Activated CD8-positive, alpha-beta T cell treated with anti-CD3 and anti-CD28 coated beads for 36 hours (primary cell): ENCODE measurements at regions not wholly inside any gene's neighbourhood (a gene's known extent, or its start where the extent isn't known, plus 50 kb on each side); places are given as distances from the start of the nearest gene placed in this dataset.

Source experiments
- ATAC-seq: fragments of 200-7000 bp; cut with Tn5 transposase; one replicate; pipeline ENCODE4 v1.10.0; 2021; ENCODE audit warnings: mild to moderate bottlenecking, moderate library complexity
- CTCF ChIA-PET: fragments of 350-600 bp; sonication (Branson Sonifier 250); formaldehyde crosslinking; loops from one replicate; lab custom pipeline; 2021; ENCODE audit warnings: antibody characterized with exemption; lab: Charles Lee
- POLR2A ChIA-PET: fragments of 350-600 bp; sonication (Branson Sonifier 250); formaldehyde crosslinking; loops from one replicate; lab custom pipeline; 2021; ENCODE audit warnings: antibody characterized with exemption; lab: Charles Lee
- DNase-seq: peaks from one replicate; pipeline ENCODE4 v3.0.0-alpha.2; 2020
- H3K27ac Mint-ChIP-seq: one replicate; pipeline ENCODE4 v1.8.0; 2021; ENCODE audit warnings: mild to moderate bottlenecking, mixed read lengths
- H3K27me3 Mint-ChIP-seq: one replicate; pipeline ENCODE4 v1.8.0; 2021; ENCODE audit warnings: mixed read lengths
- H3K36me3 Mint-ChIP-seq: one replicate; pipeline ENCODE4 v1.8.0; 2021; ENCODE audit warnings: low read depth, mixed read lengths
- H3K4me1 Mint-ChIP-seq: one replicate; pipeline ENCODE4 v1.8.0; 2021; ENCODE audit warnings: low read depth, mixed read lengths
- H3K4me3 Mint-ChIP-seq: one replicate; pipeline ENCODE4 v1.8.0; 2021; ENCODE audit warnings: mild to moderate bottlenecking, moderate library complexity, mixed read lengths
- H3K9me3 Mint-ChIP-seq: one replicate; pipeline ENCODE4 v1.8.0; 2021; ENCODE audit warnings: mixed read lengths
- CTCF ChIP-seq: fragments of 200-600 bp; IDR thresholded peaks from one replicate; pipeline ENCODE4 v1.8.0; 2022; ENCODE audit warnings: antibody characterized with exemption, mild to moderate bottlenecking
- intact Hi-C: fragments of 100-400 bp; cut with micrococcal nuclease; formaldehyde crosslinking; loops from one replicate; pipeline ENCODE4 v1.10.0; 2022

- H3K27ac Mint-ChIP-seq = no peak overlapping the region
- intact Hi-C loops = no loop called here
- peaks cover 9% of the 10 kb centered on the region for H3K9me3 Mint-ChIP-seq
- ChIA-PET POLR2A (no interaction called here), CTCF (no interaction called here)
- peaks cover 8% of the 10 kb centered on the region for H3K27me3 Mint-ChIP-seq
- H3K4me1 Mint-ChIP-seq = no peaks in the 10 kb centered on the region
- ATAC-seq = no peak
- no peak overlapping the region for H3K4me3 Mint-ChIP-seq
- TF ChIP-seq CTCF = no peak
- DNase-seq = no peak
- H3K36me3 Mint-ChIP-seq = no peaks in the 10 kb centered on the region
Measured at GRCh38 chr13:33479105-33479504, 193.6 kb upstream of the STARD13 start.

GRCh38 chr13:33480561-33480960 is 195.0 kb upstream of the STARD13 start:
- ChIA-PET CTCF (no interaction called here), POLR2A (no interaction called here)
- H3K36me3 Mint-ChIP-seq = no peaks in the 10 kb centered on the region
- H3K4me3 Mint-ChIP-seq = no peak overlapping the region
- DNase-seq (no peak), ATAC-seq (no peak)
- peaks cover 12% of the 10 kb centered on the region for H3K27me3 Mint-ChIP-seq
- peaks cover 16% of the 10 kb centered on the region for H3K9me3 Mint-ChIP-seq
- H3K27ac Mint-ChIP-seq = no peak overlapping the region
- no peaks in the 10 kb centered on the region for H3K4me1 Mint-ChIP-seq
- no peak for TF ChIP-seq CTCF
- intact Hi-C loops = no loop called here

- intact Hi-C loops = no loop called here
- Mint-ChIP-seq H3K27me3 (peaks cover 11% of the 10 kb centered on the region), H3K27ac (no peak overlapping the region), H3K9me3 (peaks cover 7% of the 10 kb centered on the region), H3K36me3 (no peaks in the 10 kb centered on the region), H3K4me1 (no peaks in the 10 kb centered on the region), H3K4me3 (no peak overlapping the region)
- no peak for TF ChIP-seq CTCF
- no peak for DNase-seq
- no peak for ATAC-seq
- POLR2A ChIA-PET = no interaction called here
- CTCF ChIA-PET = interaction anchor here (0.5 kb wide), 1 partner anchor 23 kb away, joined by 3 read pairs; no protein-coding TSS in a partner anchor
Measured at GRCh38 chr13:33483471-33483870, 197.9 kb upstream of the STARD13 start.

GRCh38 chr13:33485247-33485646 is 199.7 kb upstream of the STARD13 start:
- Mint-ChIP-seq H3K4me1 (no peaks in the 10 kb centered on the region), H3K27me3 (peaks cover 8% of the 10 kb centered on the region), H3K36me3 (no peaks in the 10 kb centered on the region), H3K4me3 (no peak overlapping the region), H3K27ac (no peak overlapping the region), H3K9me3 (peaks cover 7% of the 10 kb centered on the region)
- no peak for TF ChIP-seq CTCF
- intact Hi-C loops = no loop called here
- ATAC-seq = no peak
- ChIA-PET POLR2A (no interaction called here), CTCF (no interaction called here)
- no peak for DNase-seq

GRCh38 chr13:33487575-33488243 is 202.2 kb upstream of the STARD13 start:
- ChIA-PET POLR2A (no interaction called here), CTCF (interaction anchor here (0.5 to 1.2 kb wide), 3 partner anchors 10 to 261 kb away, joined by 3 read pairs; no protein-coding TSS in a partner anchor)
- Mint-ChIP-seq H3K9me3 (peaks cover 7% of the 10 kb centered on the region), H3K36me3 (no peaks in the 10 kb centered on the region), H3K27ac (no peak overlapping the region), H3K4me1 (no peaks in the 10 kb centered on the region), H3K27me3 (peaks cover 10% of the 10 kb centered on the region), H3K4me3 (no peak overlapping the region)
- DNase-seq (no peak), ATAC-seq (no peak)
- TF ChIP-seq CTCF = peak; percentile 10
- intact Hi-C loops = no loop called here
